Renal cortex interstitium (tissue), 11 donors: ENCODE measurements at regions not wholly inside any gene's neighbourhood (a gene's known extent, or its start where the extent isn't known, plus 50 kb on each side); places are given as distances from the start of the nearest gene placed in this dataset.
"Not testable (repeated sequence)": the region's sequence is repeated elsewhere in the genome, so short reads cannot be mapped to it uniquely, and the experiment has no call there.

Experiments used
- DNase-seq, 11 donors: peaks; one replicate each; pipeline ENCODE4 v3.0.0-alpha.2; 2013; ENCODE audit warnings: low read depth in 9 of 11, low spot score in 4 of 11; ENCODE audit errors: extremely low read depth in 1 of 11

- no peak for DNase-seq
These were observed 228.2 kb upstream of the CNTN3 start for GRCh38 chr3:74842649-74843048.

- no peak for DNase-seq
These were observed 227.7 kb upstream of the CNTN3 start for GRCh38 chr3:74842141-74842540.

- DNase-seq = no peak
These were observed 225.1 kb upstream of the CNTN3 start for GRCh38 chr3:74839566-74839965.

GRCh38 chr3:74832925-74833324, 218.5 kb upstream of the CNTN3 start:
- no peak for DNase-seq

- not testable (repeated sequence) for DNase-seq
These were observed 216.4 kb upstream of the CNTN3 start for GRCh38 chr3:74830845-74831244.

GRCh38 chr3:74825404-74825803, 210.9 kb upstream of the CNTN3 start:
- not testable (repeated sequence) for DNase-seq

GRCh38 chr3:74824366-74824765, 209.9 kb upstream of the CNTN3 start:
- no peak for DNase-seq

GRCh38 chr3:74814181-74814580, 199.7 kb upstream of the CNTN3 start:
- DNase-seq = no peak

- DNase-seq = no peak
These were observed 198.3 kb upstream of the CNTN3 start for GRCh38 chr3:74812756-74813155.

GRCh38 chr3:74808506-74809275, 194.2 kb upstream of the CNTN3 start:
- no peak for DNase-seq

- no peak for DNase-seq
These were observed 187.5 kb upstream of the CNTN3 start for GRCh38 chr3:74801924-74802323.

- DNase-seq = no peak
These were observed 174.7 kb upstream of the CNTN3 start for GRCh38 chr3:74789111-74789510.

- DNase-seq = peak in 6 of 11 donors; percentile 1 to 20 (median 8)
These were observed 172.6 kb upstream of the CNTN3 start for GRCh38 chr3:74787011-74787410.

- DNase-seq = no peak
These were observed 156.9 kb upstream of the CNTN3 start for GRCh38 chr3:74771401-74771800.

GRCh38 chr3:74768010-74768409, 153.6 kb upstream of the CNTN3 start:
- no peak for DNase-seq

GRCh38 chr3:74766405-74766804, 151.9 kb upstream of the CNTN3 start:
- DNase-seq = no peak

GRCh38 chr3:74763830-74764229, 149.4 kb upstream of the CNTN3 start:
- DNase-seq = no peak

- no peak for DNase-seq
These were observed 142.2 kb upstream of the CNTN3 start for GRCh38 chr3:74756674-74757073.

- no peak for DNase-seq
These were observed 137.8 kb upstream of the CNTN3 start for GRCh38 chr3:74752290-74752689.

- DNase-seq = no peak
These were observed 137.3 kb upstream of the CNTN3 start for GRCh38 chr3:74751775-74752174.

GRCh38 chr3:74750901-74751300, 136.4 kb upstream of the CNTN3 start:
- no peak for DNase-seq
